Uterus (tissue), 3 donors: ENCODE measurements at regions not wholly inside any gene's neighbourhood (a gene's known extent, or its start where the extent isn't known, plus 50 kb on each side); places are given as distances from the start of the nearest gene placed in this dataset.

Source experiments
- DNase-seq, 2 donors: peaks; one replicate each; pipeline ENCODE4 v3.0.0-alpha.2; 2019 to 2020
- H3K27ac ChIP-seq, 2 donors: fragments of 200-600 bp; sonication (generic); 1 replicate in 1 of 2; 2 replicates in 1 of 2; pipeline ENCODE4 v1.5.1; 2016 to 2018
- H3K27me3 ChIP-seq, 2 donors: fragments of 200-600 bp; sonication (generic); one replicate each; pipeline ENCODE4 v1.5.1; 2018 to 2019; ENCODE audit warnings: control low read depth in 1 of 2
- H3K36me3 ChIP-seq, 2 donors: fragments of 200-600 bp; sonication (generic); one replicate each; pipeline ENCODE4 v1.5.1; 2019; ENCODE audit warnings: control low read depth in 1 of 2
- H3K4me1 ChIP-seq, 2 donors: fragments of 200-600 bp; sonication (generic); one replicate each; pipeline ENCODE4 v1.5.1; 2018 to 2019; ENCODE audit warnings: control low read depth in 1 of 2
- H3K4me3 ChIP-seq, 2 donors: fragments of 200-600 bp; sonication (generic); 1 replicate in 1 of 2; 2 replicates in 1 of 2; pipeline ENCODE4 v1.5.1; 2018 to 2019; ENCODE audit warnings: mild to moderate bottlenecking in 1 of 2
- H3K9me3 ChIP-seq, 2 donors: fragments of 200-600 bp; sonication (generic); one replicate each; pipeline ENCODE4 v1.5.1; 2019; ENCODE audit warnings: control low read depth in 1 of 2
- CTCF ChIP-seq, 4 experiments: fragments of 200-600 bp in 2 of 4; fragments of 450-650 bp in 2 of 4; sonication (generic) in 2 of 4; IDR thresholded peaks; one replicate each; pipeline ENCODE4 v1.5.1; 2016 to 2019; ENCODE audit warnings: antibody characterized with exemption in 4 of 4, mild to moderate bottlenecking in 2 of 4, moderate library complexity in 1 of 4
- POLR2A ChIP-seq, 2 donors: fragments of 450-650 bp; IDR thresholded peaks; one replicate each; pipeline ENCODE4 v1.6.1; 2016; ENCODE audit warnings: antibody characterized with exemption in 2 of 2, mild to moderate bottlenecking in 1 of 2, moderate library complexity in 1 of 2
- intact Hi-C: fragments of 100-400 bp; cut with DNase I; formaldehyde crosslinking; loops from one replicate; pipeline ENCODE4 v1.15.1; 2023; ENCODE audit warnings: low total_unique reads
- donor health status: DM: yes; HTN: yes; CAD: no.

GRCh38 chr5:106140101-106140500 is 1530.6 kb downstream of the EFNA5 start:
- no peak overlapping the region for H3K27ac ChIP-seq
- no peak overlapping the region for H3K4me3 ChIP-seq
- DNase-seq, result no peak
- H3K9me3 ChIP-seq, result no peaks in the 10 kb centered on the region
- H3K4me1 ChIP-seq, result no peaks in the 10 kb centered on the region
- no peaks in the 10 kb centered on the region for H3K36me3 ChIP-seq
- H3K27me3 ChIP-seq, result no peaks in the 10 kb centered on the region
- TF ChIP-seq POLR2A (IDR thresholded peaks at IDR 0.05) (no peak), CTCF (IDR thresholded peaks at IDR 0.05) (no peak)
- intact Hi-C loops, result no loop called here

DNA sequence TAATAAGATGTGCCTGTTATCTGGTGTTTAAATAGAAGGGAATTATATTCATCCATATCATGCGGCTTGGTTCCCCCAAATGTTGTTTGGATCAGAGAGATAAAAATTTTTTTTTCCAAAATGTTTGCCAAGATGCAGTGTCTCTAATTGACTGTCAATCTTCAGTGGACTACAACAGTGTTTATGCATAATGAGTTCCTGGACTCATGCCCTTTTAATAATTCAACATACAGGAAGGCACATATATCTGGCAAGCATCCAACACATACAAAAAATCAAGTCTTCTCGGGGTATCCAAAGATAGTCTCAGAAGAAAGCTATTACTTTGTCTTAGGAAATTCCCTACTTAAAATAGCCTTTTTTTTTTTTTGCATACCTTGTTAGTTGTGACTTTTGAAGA is 1534.7 kb downstream of the EFNA5 start:
- Histone ChIP-seq H3K36me3 (no peaks in the 10 kb centered on the region), H3K4me3 (no peak overlapping the region), H3K27ac (no peak overlapping the region), H3K27me3 (no peaks in the 10 kb centered on the region), H3K9me3 (no peaks in the 10 kb centered on the region), H3K4me1 (no peaks in the 10 kb centered on the region)
- intact Hi-C loops, result no loop called here
- DNase-seq, result no peak
- no peak for TF ChIP-seq CTCF (IDR thresholded peaks at IDR 0.05)
- TF ChIP-seq POLR2A (IDR thresholded peaks at IDR 0.05), result no peak

- Histone ChIP-seq H3K4me3 (no peak overlapping the region), H3K36me3 (no peaks in the 10 kb centered on the region), H3K9me3 (no peaks in the 10 kb centered on the region), H3K27me3 (no peaks in the 10 kb centered on the region), H3K4me1 (no peaks in the 10 kb centered on the region), H3K27ac (no peak overlapping the region)
- TF ChIP-seq CTCF (IDR thresholded peaks at IDR 0.05), result no peak
- TF ChIP-seq POLR2A (IDR thresholded peaks at IDR 0.05), result no peak
- intact Hi-C loops, result no loop called here
- no peak for DNase-seq
Measured at GRCh38 chr5:106135473-106135872, 1535.3 kb downstream of the EFNA5 start.

GRCh38 chr5:106134549-106134948 is 1536.2 kb downstream of the EFNA5 start:
- no peak for DNase-seq
- no peaks in the 10 kb centered on the region for H3K9me3 ChIP-seq
- H3K4me3 ChIP-seq, result no peak overlapping the region
- no peaks in the 10 kb centered on the region for H3K36me3 ChIP-seq
- H3K27ac ChIP-seq, result no peak overlapping the region
- no peaks in the 10 kb centered on the region for H3K27me3 ChIP-seq
- no peaks in the 10 kb centered on the region for H3K4me1 ChIP-seq
- no peak for TF ChIP-seq POLR2A (IDR thresholded peaks at IDR 0.05)
- TF ChIP-seq CTCF (IDR thresholded peaks at IDR 0.05), result no peak
- intact Hi-C loops, result no loop called here

- TF ChIP-seq CTCF (IDR thresholded peaks at IDR 0.05) (no peak), POLR2A (IDR thresholded peaks at IDR 0.05) (no peak)
- no peaks in the 10 kb centered on the region for H3K9me3 ChIP-seq
- DNase-seq, result no peak
- no peaks in the 10 kb centered on the region for H3K4me1 ChIP-seq
- no peak overlapping the region for H3K27ac ChIP-seq
- H3K36me3 ChIP-seq, result no peaks in the 10 kb centered on the region
- intact Hi-C loops, result no loop called here
- no peak overlapping the region for H3K4me3 ChIP-seq
- no peaks in the 10 kb centered on the region for H3K27me3 ChIP-seq
Measured at GRCh38 chr5:106127985-106128384, 1542.8 kb downstream of the EFNA5 start.
